Transverse colon (tissue), 4 donors: ENCODE measurements at regions not wholly inside any gene's neighbourhood (a gene's known extent, or its start where the extent isn't known, plus 50 kb on each side); places are given as distances from the start of the nearest gene placed in this dataset.

ENCODE experiments used
- DNase-seq: peaks from one replicate; pipeline ENCODE4 v3.0.0-alpha.2; 2019
- H3K27ac ChIP-seq, 4 donors: fragments of 200-600 bp; sonication (generic); 2 replicates each; pipeline ENCODE4 v1.5.1; 2016 to 2018; ENCODE audit warnings: inconsistent platforms in 4 of 4
- H3K27me3 ChIP-seq: fragments of 200-600 bp; sonication (generic); 2 replicates; pipeline ENCODE4 v1.5.1; 2017; ENCODE audit warnings: inconsistent platforms
- H3K36me3 ChIP-seq, 4 donors: fragments of 200-600 bp; sonication (generic); 2 replicates each; pipeline ENCODE4 v1.5.1; 2017 to 2019; ENCODE audit warnings: inconsistent platforms in 4 of 4
- H3K4me1 ChIP-seq, 4 donors: fragments of 200-600 bp; sonication (generic); 2 replicates each; pipeline ENCODE4 v1.5.1; 2017 to 2020; ENCODE audit warnings: inconsistent platforms in 4 of 4
- H3K4me3 ChIP-seq, 4 donors: fragments of 200-600 bp; sonication (generic); 1 replicate in 1 of 4; 2 replicates in 3 of 4; pipeline versions ENCODE4 v1.5.1 to v1.6.1; 2017 to 2019; ENCODE audit warnings: inconsistent platforms in 4 of 4
- H3K9me3 ChIP-seq, 2 donors: fragments of 200-600 bp; sonication (generic); 2 replicates each; pipeline ENCODE4 v1.5.1; 2017 to 2019; ENCODE audit warnings: inconsistent platforms in 2 of 2
- EP300 ChIP-seq: sonication (generic); formaldehyde crosslinking; IDR thresholded peaks from one replicate; pipeline ENCODE4 v1.6.1; 2017; ENCODE audit warnings: antibody characterized with exemption, low read depth
- POLR2A ChIP-seq: fragments of 450-650 bp; IDR thresholded peaks from one replicate; pipeline ENCODE4 v1.6.1; 2016; ENCODE audit warnings: antibody characterized with exemption, mild to moderate bottlenecking, moderate library complexity
- POLR2AphosphoS5 ChIP-seq, 3 donors: sonication (generic); formaldehyde crosslinking; IDR thresholded peaks; one replicate each; pipeline ENCODE4 v1.6.1; 2016; ENCODE audit warnings: antibody characterized with exemption in 3 of 3
- WGBS, 2 donors: methylation state at CpG; one replicate each; pipeline ENCODE4 v1.1.5; 2018; ENCODE audit warnings: low coverage in 1 of 2; 5-methylcytosine and 5-hydroxymethylcytosine counted together
- in situ Hi-C, 4 donors: fragments of 200-750 bp; cut with MboI; loops; one replicate each; pipeline versions ENCODE4 v1.15.0 to v1.15.1; 2017; ENCODE audit warnings: low sequenced_read_pairs in 3 of 4, low pct_ligation_motif_present in 1 of 4, low pct_unique_long_range_greater_than_20kb in 1 of 4
- intact Hi-C: fragments of 100-400 bp; cut with DNase I; formaldehyde crosslinking; loops from one replicate; pipeline ENCODE4 v1.15.1; 2023; ENCODE audit warnings: low total_unique reads
- TF ChIP-seq, protein P1 (sequence below), 5 experiments: fragments of 200-600 bp in 3 of 5; fragments of 450-650 bp in 2 of 5; sonication (generic) in 3 of 5; IDR thresholded peaks; 1 replicate in 2 of 5; 2 replicates in 3 of 5; pipeline ENCODE4 v1.5.1; 2016 to 2017; ENCODE audit warnings: antibody characterized with exemption in 5 of 5, inconsistent platforms in 3 of 5, mild to moderate bottlenecking in 2 of 5, moderate library complexity in 1 of 5

DNA sequence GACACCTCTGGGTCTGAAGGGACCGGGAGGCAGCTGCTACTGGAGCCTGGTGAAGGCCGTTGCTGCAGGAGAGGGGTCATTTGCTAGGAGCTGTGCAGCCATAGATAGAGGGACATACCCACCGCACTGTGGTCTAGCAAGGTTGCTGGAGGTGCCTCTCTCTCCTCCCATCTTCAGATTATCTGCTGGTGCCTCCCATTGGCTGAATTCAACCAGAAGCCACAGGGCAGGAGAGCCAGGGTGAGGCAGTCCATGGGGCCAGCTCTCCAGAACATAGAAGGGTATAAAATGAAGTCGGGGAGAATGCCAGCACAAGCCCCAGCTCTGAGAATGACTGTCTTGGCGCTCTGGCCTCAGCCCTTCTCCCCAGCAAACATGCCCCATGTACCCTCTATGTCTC is 98.0 kb downstream of the VEGFA start:
- H3K27me3 ChIP-seq = no peaks in the 10 kb centered on the region
- DNase-seq = no peak
- TF ChIP-seq POLR2A = no peak
- TF ChIP-seq POLR2AphosphoS5 (IDR thresholded peaks at IDR 0.05) = no peak
- TF ChIP-seq, protein P1, sequence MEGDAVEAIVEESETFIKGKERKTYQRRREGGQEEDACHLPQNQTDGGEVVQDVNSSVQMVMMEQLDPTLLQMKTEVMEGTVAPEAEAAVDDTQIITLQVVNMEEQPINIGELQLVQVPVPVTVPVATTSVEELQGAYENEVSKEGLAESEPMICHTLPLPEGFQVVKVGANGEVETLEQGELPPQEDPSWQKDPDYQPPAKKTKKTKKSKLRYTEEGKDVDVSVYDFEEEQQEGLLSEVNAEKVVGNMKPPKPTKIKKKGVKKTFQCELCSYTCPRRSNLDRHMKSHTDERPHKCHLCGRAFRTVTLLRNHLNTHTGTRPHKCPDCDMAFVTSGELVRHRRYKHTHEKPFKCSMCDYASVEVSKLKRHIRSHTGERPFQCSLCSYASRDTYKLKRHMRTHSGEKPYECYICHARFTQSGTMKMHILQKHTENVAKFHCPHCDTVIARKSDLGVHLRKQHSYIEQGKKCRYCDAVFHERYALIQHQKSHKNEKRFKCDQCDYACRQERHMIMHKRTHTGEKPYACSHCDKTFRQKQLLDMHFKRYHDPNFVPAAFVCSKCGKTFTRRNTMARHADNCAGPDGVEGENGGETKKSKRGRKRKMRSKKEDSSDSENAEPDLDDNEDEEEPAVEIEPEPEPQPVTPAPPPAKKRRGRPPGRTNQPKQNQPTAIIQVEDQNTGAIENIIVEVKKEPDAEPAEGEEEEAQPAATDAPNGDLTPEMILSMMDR (IDR thresholded peaks at IDR 0.05) = no peak
- no peak for TF ChIP-seq EP300
- intact Hi-C loops (no loop called here), in situ Hi-C loops (no loop called here)
- H3K4me1 ChIP-seq = no peaks in the 10 kb centered on the region
- no peak overlapping the region for H3K27ac ChIP-seq
- no peaks in the 10 kb centered on the region for H3K9me3 ChIP-seq
- no peaks in the 10 kb centered on the region for H3K36me3 ChIP-seq
- WGBS, 2 donors = 91% methylated on average over 5 of the region's 5 CpGs; no CpG with 5 or more reads in 1 of the 2 donors
- H3K4me3 ChIP-seq = no peak overlapping the region

GRCh38 chr6:43867246-43867645 is 97.2 kb downstream of the VEGFA start:
- intact Hi-C loops = no loop called here
- in situ Hi-C loops = no loop called here
- H3K4me1 ChIP-seq = no peaks in the 10 kb centered on the region
- no peaks in the 10 kb centered on the region for H3K36me3 ChIP-seq
- no peak overlapping the region for H3K27ac ChIP-seq
- no peaks in the 10 kb centered on the region for H3K9me3 ChIP-seq
- DNase-seq = no peak
- no peak overlapping the region for H3K4me3 ChIP-seq
- H3K27me3 ChIP-seq = no peaks in the 10 kb centered on the region
- TF ChIP-seq, protein P1 (IDR thresholded peaks at IDR 0.05) = no peak
- TF ChIP-seq EP300 = no peak
- no peak for TF ChIP-seq POLR2AphosphoS5 (IDR thresholded peaks at IDR 0.05)
- no peak for TF ChIP-seq POLR2A
- WGBS, 2 donors = 90% methylated on average over 4 of the region's 4 CpGs; no CpG with 5 or more reads in 1 of the 2 donors

DNA sequence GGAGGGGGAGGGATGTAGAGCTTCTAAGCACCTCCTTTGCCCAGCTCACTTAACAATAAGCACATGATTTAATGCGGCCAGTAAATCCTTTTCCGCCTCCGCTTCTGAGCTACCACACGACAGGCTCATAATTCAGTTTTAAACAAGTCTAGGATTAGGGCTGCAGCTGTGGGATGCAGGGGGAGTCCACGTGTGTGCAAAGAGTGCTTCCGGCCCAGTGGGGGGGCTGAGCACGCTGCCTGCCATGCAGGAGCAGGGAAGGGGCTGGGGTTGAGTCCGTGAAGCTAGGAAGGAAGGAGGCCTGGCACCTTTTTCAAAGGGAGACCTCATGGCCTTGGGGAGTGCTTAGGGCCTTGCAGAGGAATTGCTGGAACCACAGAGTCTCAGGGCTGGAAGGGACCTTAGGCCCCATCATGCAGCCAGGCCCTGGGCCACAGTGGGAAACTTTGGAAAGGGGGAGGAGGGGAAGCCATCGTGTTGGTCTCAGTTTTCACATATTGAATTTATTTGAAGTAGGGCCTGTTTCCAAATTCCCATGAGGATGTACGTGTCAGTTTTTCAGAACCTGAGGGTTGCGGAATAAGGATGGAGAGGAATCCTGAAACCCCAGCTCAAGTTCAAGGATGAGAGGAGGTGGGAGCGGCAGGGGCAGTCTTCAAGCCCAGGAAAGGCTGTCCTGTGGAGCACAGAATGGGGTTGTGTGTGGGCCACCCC is 96.1 kb downstream of the VEGFA start:
- DNase-seq = no peak
- Histone ChIP-seq H3K36me3 (no peaks in the 10 kb centered on the region), H3K4me1 (no peaks in the 10 kb centered on the region), H3K4me3 (no peak overlapping the region), H3K27me3 (no peaks in the 10 kb centered on the region), H3K27ac (no peak overlapping the region), H3K9me3 (no peaks in the 10 kb centered on the region)
- 67 to 80% methylated on average over 8 to 12 of the region's 12 CpGs for WGBS, 2 donors
- in situ Hi-C loops = no loop called here
- intact Hi-C loops = no loop called here
- no peak for TF ChIP-seq EP300
- TF ChIP-seq POLR2AphosphoS5 (IDR thresholded peaks at IDR 0.05) = no peak
- TF ChIP-seq, protein P1 (IDR thresholded peaks at IDR 0.05) = no peak
- TF ChIP-seq POLR2A = no peak

DNA sequence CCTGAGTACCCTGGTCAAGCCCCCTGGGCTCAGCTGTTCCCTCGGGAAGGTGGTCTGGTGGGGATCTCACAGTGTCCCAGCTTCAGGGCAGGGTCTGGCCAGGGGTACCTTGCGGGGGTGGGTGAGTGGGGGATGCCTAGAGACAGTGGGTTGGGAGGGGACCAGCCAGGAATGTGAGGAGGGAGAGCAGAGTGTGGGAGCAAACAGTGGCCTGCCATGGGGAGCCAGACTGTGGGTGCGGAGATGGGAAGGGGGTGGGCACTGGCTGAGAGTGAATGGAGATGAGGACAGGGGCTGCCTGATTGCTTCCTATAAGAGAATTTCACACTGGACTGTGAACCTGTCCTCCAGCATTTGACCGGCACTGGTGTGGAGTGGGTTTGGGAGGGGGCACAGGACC is 95.1 kb downstream of the VEGFA start:
- intact Hi-C loops (no loop called here), in situ Hi-C loops (no loop called here)
- no peak for DNase-seq
- Histone ChIP-seq H3K36me3 (no peaks in the 10 kb centered on the region), H3K27ac (no peak overlapping the region), H3K27me3 (no peaks in the 10 kb centered on the region), H3K4me1 (no peaks in the 10 kb centered on the region), H3K9me3 (no peaks in the 10 kb centered on the region), H3K4me3 (no peak overlapping the region)
- 89 to 91% methylated on average over 3 to 4 of the region's 4 CpGs for WGBS, 2 donors
- TF ChIP-seq, protein P1 (IDR thresholded peaks at IDR 0.05) = no peak
